ENCODE measurements at regions not wholly inside any gene's neighbourhood (a gene's known extent, or its start where the extent isn't known, plus 50 kb on each side); places are given as distances from the start of the nearest gene placed in this dataset.
"Not testable (repeated sequence)": the region's sequence is repeated elsewhere in the genome, so short reads cannot be mapped to it uniquely, and the experiment has no call there.

- no peak overlapping the region for H3K4me3 ChIP-seq (ENCODE audit: low read depth, low read length)
- no peak for TF ChIP-seq CTCF (IDR thresholded peaks at IDR 0.05; ENCODE audit: borderline replicate concordance, insufficient read depth, low read depth, low read length)
Measured at GRCh38 chr6:47180633-47181032, 129.1 kb downstream of the TNFRSF21 start.

GRCh38 chr6:47179286-47179685, 130.4 kb downstream of the TNFRSF21 start:
- TF ChIP-seq CTCF (IDR thresholded peaks at IDR 0.05; ENCODE audit: borderline replicate concordance, insufficient read depth, low read depth, low read length) = no peak
- no peak overlapping the region for H3K4me3 ChIP-seq (ENCODE audit: low read depth, low read length)

GRCh38 chr6:47175656-47176055, 133.5 kb upstream of the ADGRF1 start:
- H3K4me3 ChIP-seq (ENCODE audit: low read depth, low read length) = no peak overlapping the region
- no peak for TF ChIP-seq CTCF (IDR thresholded peaks at IDR 0.05; ENCODE audit: borderline replicate concordance, insufficient read depth, low read depth, low read length)

DNA sequence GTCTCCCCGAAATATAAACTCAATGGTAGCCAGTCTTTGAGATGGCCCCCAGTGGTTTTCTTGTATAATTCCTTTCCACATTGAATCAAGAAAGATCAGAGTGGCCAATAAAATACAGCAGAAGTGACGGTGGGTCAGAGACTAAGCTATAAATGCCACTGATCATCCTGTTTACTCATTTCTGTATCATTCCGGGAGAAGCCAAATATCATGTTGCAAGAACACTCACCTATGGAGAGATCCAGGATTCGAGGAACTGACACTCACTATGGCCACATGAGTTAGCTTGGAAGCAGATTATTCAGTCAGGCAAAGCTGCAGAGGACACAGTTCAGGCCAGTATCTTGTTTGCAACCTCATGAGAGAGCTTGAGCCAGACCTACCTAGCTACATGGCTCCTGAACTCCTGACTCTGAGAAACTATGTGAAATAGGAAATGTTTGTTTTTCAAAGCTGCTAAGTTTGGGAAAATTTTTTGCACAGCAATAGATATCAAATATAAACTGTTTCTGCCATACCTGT, 132.4 kb upstream of the ADGRF1 start:
- no peak overlapping the region for H3K4me3 ChIP-seq (ENCODE audit: low read depth, low read length)
- TF ChIP-seq CTCF (IDR thresholded peaks at IDR 0.05; ENCODE audit: borderline replicate concordance, insufficient read depth, low read depth, low read length) = no peak

- H3K4me3 ChIP-seq (ENCODE audit: low read depth, low read length) = not testable (repeated sequence)
Measured at GRCh38 chr6:47174063-47174462, 131.9 kb upstream of the ADGRF1 start.

GRCh38 chr6:47173145-47173544, 131.0 kb upstream of the ADGRF1 start:
- H3K4me3 ChIP-seq (ENCODE audit: low read depth, low read length) = not testable (repeated sequence)

DNA sequence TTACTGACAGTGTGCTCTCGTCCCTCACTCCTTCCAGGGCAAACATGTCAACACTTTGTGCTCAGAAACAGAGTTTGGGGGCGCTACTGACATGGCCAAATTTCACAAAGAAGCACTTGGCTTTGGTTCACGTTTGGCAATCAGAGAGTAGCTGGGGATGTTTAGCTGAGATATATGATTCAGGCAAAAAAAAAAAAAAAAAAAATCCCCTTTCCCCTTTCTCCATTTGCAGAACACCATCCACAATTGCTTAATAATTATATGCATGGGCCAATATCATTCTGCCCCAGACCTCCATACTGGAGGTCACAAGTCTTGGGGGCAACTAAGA, 128.4 kb upstream of the ADGRF1 start:
- no peak for TF ChIP-seq CTCF (IDR thresholded peaks at IDR 0.05; ENCODE audit: borderline replicate concordance, insufficient read depth, low read depth, low read length)
- no peak overlapping the region for H3K4me3 ChIP-seq (ENCODE audit: low read depth, low read length)

DNA sequence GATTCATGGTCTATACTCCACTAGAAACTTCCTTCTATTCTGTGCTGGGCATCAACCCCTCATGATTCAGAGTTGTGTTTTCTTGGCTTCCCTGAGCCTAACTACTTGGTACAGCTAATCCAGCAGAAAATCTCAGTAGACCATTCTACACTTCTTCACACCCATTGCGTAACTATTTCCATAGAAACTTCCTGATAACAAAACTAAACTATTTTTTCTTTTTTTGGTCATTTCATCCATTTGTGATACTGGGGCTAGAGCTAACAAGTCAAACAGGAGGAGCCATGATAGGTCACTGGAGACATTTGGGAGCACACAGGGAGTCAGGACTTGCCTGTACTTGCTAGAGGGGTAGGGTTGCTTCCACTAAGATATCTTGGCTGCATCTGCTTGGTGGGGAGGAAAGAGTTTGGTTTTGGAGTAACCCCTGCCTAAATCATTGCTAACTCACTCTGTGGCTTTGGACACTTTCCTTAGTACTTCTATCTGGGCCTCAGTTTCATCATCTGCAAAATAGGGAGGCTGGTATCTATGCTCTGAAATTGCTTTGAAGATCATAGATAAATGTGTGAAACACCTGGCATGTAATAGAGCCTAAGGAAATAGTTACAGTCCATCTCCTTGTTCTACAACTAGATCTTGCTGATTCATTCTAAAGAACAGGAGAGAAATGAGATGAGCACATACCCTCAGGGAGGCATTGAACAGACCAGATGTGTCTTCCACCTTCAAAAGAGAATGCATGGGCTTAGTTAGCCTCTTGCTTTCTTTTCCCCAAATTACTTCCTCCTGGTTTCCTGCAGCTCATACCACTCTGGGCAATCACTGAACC, 127.9 kb upstream of the ADGRF1 start:
- no peak overlapping the region for H3K4me3 ChIP-seq (ENCODE audit: low read depth, low read length)
- TF ChIP-seq CTCF (IDR thresholded peaks at IDR 0.05; ENCODE audit: borderline replicate concordance, insufficient read depth, low read depth, low read length) = no peak
